B cell (primary cell): ENCODE measurements at regions not wholly inside any gene's neighbourhood (a gene's known extent, or its start where the extent isn't known, plus 50 kb on each side); places are given as distances from the start of the nearest gene placed in this dataset.

Experiments used
- ATAC-seq: fragments of 200-7000 bp; cut with Tn5 transposase; one replicate; pipeline ENCODE4 v1.10.0; 2021; ENCODE audit warnings: low read depth, mild to moderate bottlenecking, moderate number of reproducible peaks, moderate library complexity
- CTCF ChIA-PET: fragments of 350-600 bp; sonication (Branson Sonifier 250); formaldehyde crosslinking; loops from one replicate; lab custom pipeline; 2021; ENCODE audit warnings: antibody characterized with exemption, inconsistent platforms; lab: Charles Lee
- POLR2A ChIA-PET: fragments of 350-600 bp; sonication (Branson Sonifier 250); formaldehyde crosslinking; loops from one replicate; lab custom pipeline; 2021; ENCODE audit warnings: antibody characterized with exemption; lab: Charles Lee
- DNase-seq: peaks from one replicate; pipeline ENCODE4 v3.0.0; 2013
- H2AFZ ChIP-seq: 2 replicates; pipeline ENCODE4 v1.6.1; 2012; ENCODE audit warnings: mild to moderate bottlenecking, low read depth, low read length; ENCODE audit not compliant: insufficient read depth, poor library complexity, severe bottlenecking
- H3K27ac ChIP-seq, 2 donors: 1 replicate in 1 of 2; 2 replicates in 1 of 2; pipeline ENCODE4 v1.5.1; 2012 to 2013; ENCODE audit warnings: low read length in 2 of 2, mild to moderate bottlenecking in 2 of 2, moderate library complexity in 1 of 2
- H3K27me3 ChIP-seq, 4 experiments: fragments of 200-600 bp in 1 of 4; sonication (generic) in 1 of 4; replicated peaks in 1 of 4; 1 replicate in 2 of 4; 2 replicates in 2 of 4; pipeline versions ENCODE4 v1.6.1 to v1.7.0; 2013 to 2016; ENCODE audit warnings: low read length in 3 of 4, mild to moderate bottlenecking in 2 of 4, mixed read lengths in 1 of 4, moderate library complexity in 1 of 4; ENCODE audit not compliant: insufficient read depth in 4 of 4, control insufficient read depth in 3 of 4; ENCODE audit errors: control extremely low read depth in 1 of 4
- H3K36me3 ChIP-seq, 2 experiments: replicated peaks in 1 of 2; 1 replicate in 1 of 2; 2 replicates in 1 of 2; pipeline versions ENCODE4 v1.6.1 to v1.7.1; 2013; ENCODE audit warnings: low read length in 1 of 2; ENCODE audit not compliant: insufficient read depth in 2 of 2, control insufficient read depth in 1 of 2; ENCODE audit errors: control extremely low read depth in 1 of 2, extremely low read depth in 1 of 2
- H3K4me1 ChIP-seq, 2 donors: fragments of 200-600 bp in 1 of 2; sonication (generic) in 1 of 2; 1 replicate in 1 of 2; 2 replicates in 1 of 2; pipeline versions ENCODE4 v1.5.1 to v1.6.1; 2013 to 2017; ENCODE audit warnings: low read length in 2 of 2; ENCODE audit not compliant: control insufficient read depth in 2 of 2, insufficient read depth in 2 of 2
- H3K4me2 ChIP-seq: replicated peaks from 2 replicates; pipeline ENCODE3; 2012; ENCODE audit warnings: mild to moderate bottlenecking, low read depth, low read length; ENCODE audit not compliant: poor library complexity, severe bottlenecking
- H3K4me3 ChIP-seq, 5 experiments: fragments of 200-600 bp in 1 of 5; sonication (generic) in 1 of 5; 1 replicate in 3 of 5; 2 replicates in 2 of 5; pipeline versions ENCODE4 v1.5.1 to v1.7.0; 2011 to 2016; ENCODE audit warnings: low read length in 4 of 5, mild to moderate bottlenecking in 4 of 5, low read depth in 2 of 5, control low read depth in 1 of 5, moderate library complexity in 1 of 5; ENCODE audit not compliant: insufficient read depth in 1 of 5; ENCODE audit errors: control extremely low read depth in 1 of 5, extremely low read depth in 1 of 5
- H3K79me2 ChIP-seq: fragments of 200-600 bp; sonication (generic); one replicate; pipeline ENCODE4 v1.6.0; 2016; ENCODE audit warnings: low read length; ENCODE audit not compliant: control insufficient read depth, insufficient read depth
- H3K9ac ChIP-seq: fragments of 200-600 bp; sonication (generic); 2 replicates; pipeline ENCODE4 v1.6.1; 2017; ENCODE audit warnings: mild to moderate bottlenecking, low read length, moderate library complexity
- H3K9me3 ChIP-seq, 3 donors: one replicate each; pipeline versions ENCODE4 v1.6.1 to v1.7.1; 2013; ENCODE audit warnings: low read length in 2 of 3; ENCODE audit not compliant: control insufficient read depth in 2 of 3, insufficient read depth in 1 of 3; ENCODE audit errors: control extremely low read depth in 1 of 3
- H4K20me1 ChIP-seq: 2 replicates; pipeline ENCODE4 v1.6.0; 2012; ENCODE audit warnings: mild to moderate bottlenecking, low read length; ENCODE audit not compliant: insufficient read depth, control insufficient read depth, poor library complexity, severe bottlenecking
- H3K27ac Mint-ChIP-seq: one replicate; pipeline ENCODE4 v1.8.0; 2021; ENCODE audit warnings: mixed read lengths
- H3K27me3 Mint-ChIP-seq: one replicate; pipeline ENCODE4 v1.8.0; 2021; ENCODE audit warnings: mixed read lengths
- H3K4me1 Mint-ChIP-seq: one replicate; pipeline ENCODE4 v1.8.0; 2021; ENCODE audit warnings: mixed read lengths
- H3K4me3 Mint-ChIP-seq: one replicate; pipeline ENCODE4 v1.8.0; 2021; ENCODE audit warnings: mixed read lengths
- H3K9me3 Mint-ChIP-seq: one replicate; pipeline ENCODE4 v1.8.0; 2022; ENCODE audit warnings: mixed read lengths; ENCODE audit not compliant: insufficient read depth
- CTCF ChIP-seq: fragments of 200-600 bp; IDR thresholded peaks from one replicate; pipeline ENCODE4 v1.8.0; 2022; ENCODE audit warnings: antibody characterized with exemption, mild to moderate bottlenecking
- EZH2 ChIP-seq: IDR thresholded peaks from 2 replicates; pipeline ENCODE4 v1.6.1; 2012; ENCODE audit warnings: borderline replicate concordance, low read depth, mild to moderate bottlenecking, moderate library complexity, low read length; ENCODE audit not compliant: insufficient read depth, poor library complexity, severe bottlenecking
- WGBS: methylation state at CpG from one replicate; pipeline ENCODE4 v1.1.5; 2013; ENCODE audit warnings: missing lambda C conversion rate; ENCODE audit not compliant: insufficient coverage; 5-methylcytosine and 5-hydroxymethylcytosine counted together
- intact Hi-C: fragments of 100-400 bp; cut with micrococcal nuclease; formaldehyde crosslinking; loops from one replicate; pipeline ENCODE4 v1.10.0; 2022

DNA sequence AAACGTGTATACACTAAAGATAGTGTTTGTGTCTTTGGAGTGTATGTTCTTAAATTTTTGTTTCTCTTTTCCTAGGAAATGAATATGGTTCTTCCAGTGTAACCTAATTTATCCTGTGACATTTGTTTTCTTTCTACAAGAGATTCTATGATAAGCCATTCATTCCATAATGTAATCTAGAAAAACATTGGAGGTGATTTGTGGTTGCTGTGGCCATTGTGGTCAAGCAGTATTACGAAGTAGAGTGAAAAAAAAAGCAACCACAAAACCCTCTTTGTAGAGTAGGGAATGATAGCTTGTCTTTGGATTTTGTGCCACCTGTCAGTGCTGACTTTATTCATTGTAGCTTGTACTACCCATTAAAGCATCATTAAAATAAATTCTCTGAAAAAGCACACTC, 1209.6 kb downstream of the ZPLD1 start:
- Mint-ChIP-seq H3K27me3 (no peaks in the 10 kb centered on the region), H3K27ac (no peak overlapping the region)
- no peak for ATAC-seq

GRCh38 chr3:103653996-103654395, 1219.2 kb downstream of the ZPLD1 start:
- Histone ChIP-seq H3K79me2 (no peaks in the 10 kb centered on the region), H3K4me1 (no peaks in the 10 kb centered on the region), H3K9ac (no peak overlapping the region), H3K4me3 (no peak overlapping the region), H4K20me1 (no peaks in the 10 kb centered on the region), H3K4me2 (no peak overlapping the region), H3K9me3 (no peaks in the 10 kb centered on the region), H3K27ac (no peak overlapping the region), H3K36me3 (no peaks in the 10 kb centered on the region), H2AFZ (no peak overlapping the region), H3K27me3 (no peaks in the 10 kb centered on the region)
- Mint-ChIP-seq H3K9me3 (no peaks in the 10 kb centered on the region), H3K4me1 (no peaks in the 10 kb centered on the region), H3K27ac (no peak overlapping the region), H3K4me3 (no peak overlapping the region), H3K27me3 (no peaks in the 10 kb centered on the region)
- DNase-seq, result no peak
- intact Hi-C loops, result no loop called here
- no peak for TF ChIP-seq CTCF
- TF ChIP-seq EZH2, result no peak
- CTCF ChIA-PET, result no interaction called here
- ATAC-seq, result no peak
- no CpG with 5 or more reads among the region's 1 CpG for WGBS
- POLR2A ChIA-PET, result no interaction called here

More for the DNA sequence above, 1209.6 kb downstream of the ZPLD1 start:
- H2AFZ ChIP-seq, result no peak overlapping the region
- no peaks in the 10 kb centered on the region for H3K9me3 ChIP-seq
- H3K27ac ChIP-seq, result no peak overlapping the region
- CTCF ChIA-PET, result no interaction called here
- H3K4me1 Mint-ChIP-seq, result no peaks in the 10 kb centered on the region
- POLR2A ChIA-PET, result no interaction called here
- no peaks in the 10 kb centered on the region for H4K20me1 ChIP-seq
- no peak overlapping the region for H3K4me3 Mint-ChIP-seq
- DNase-seq, result no peak
- H3K4me3 ChIP-seq, result no peak overlapping the region
- H3K9ac ChIP-seq, result no peak overlapping the region
- no peaks in the 10 kb centered on the region for H3K4me1 ChIP-seq
- no peak overlapping the region for H3K4me2 ChIP-seq
- WGBS, result no CpG with 5 or more reads among the region's 2 CpGs
- H3K36me3 ChIP-seq, result no peaks in the 10 kb centered on the region
- no peaks in the 10 kb centered on the region for H3K9me3 Mint-ChIP-seq
- H3K79me2 ChIP-seq, result no peaks in the 10 kb centered on the region
- TF ChIP-seq CTCF, result no peak
- TF ChIP-seq EZH2, result no peak
- intact Hi-C loops, result no loop called here
- H3K27me3 ChIP-seq, result no peaks in the 10 kb centered on the region
